Testis (tissue), 2 donors: ENCODE measurements at regions not wholly inside any gene's neighbourhood (a gene's known extent, or its start where the extent isn't known, plus 50 kb on each side); places are given as distances from the start of the nearest gene placed in this dataset.

ENCODE experiments used
- DNase-seq: peaks from one replicate; pipeline ENCODE4 v3.0.0-alpha.2; 2019
- H3K27ac ChIP-seq, 2 donors: fragments of 200-600 bp; sonication (generic); one replicate each; pipeline ENCODE4 v1.5.1; 2019
- H3K27me3 ChIP-seq: fragments of 200-600 bp; sonication (generic); one replicate; pipeline ENCODE4 v1.5.1; 2019
- H3K36me3 ChIP-seq: fragments of 200-600 bp; sonication (generic); one replicate; pipeline ENCODE4 v1.5.1; 2017; ENCODE audit warnings: low read depth; ENCODE audit errors: missing control alignments
- H3K4me1 ChIP-seq: fragments of 200-600 bp; sonication (generic); one replicate; pipeline ENCODE4 v1.5.1; 2019
- H3K4me3 ChIP-seq, 2 donors: fragments of 200-600 bp; sonication (generic); one replicate each; pipeline ENCODE4 v1.5.1; 2017 to 2019
- H3K9me3 ChIP-seq: fragments of 200-600 bp; sonication (generic); one replicate; pipeline ENCODE4 v1.5.1; 2017
- CTCF ChIP-seq, 3 experiments: fragments of 450-650 bp in 2 of 3; fragments of 200-600 bp in 1 of 3; sonication (generic) in 1 of 3; IDR thresholded peaks; one replicate each; pipeline ENCODE4 v1.5.1; 2016 to 2019; ENCODE audit warnings: antibody characterized with exemption in 3 of 3, mild to moderate bottlenecking in 2 of 3, moderate library complexity in 1 of 3
- POLR2A ChIP-seq: fragments of 450-650 bp; IDR thresholded peaks from one replicate; pipeline ENCODE4 v1.6.1; 2017; ENCODE audit warnings: antibody characterized with exemption, mild to moderate bottlenecking, moderate library complexity
- WGBS, 2 donors: methylation state at CpG; one replicate each; pipeline ENCODE4 v1.1.5; 2018; 5-methylcytosine and 5-hydroxymethylcytosine counted together
- intact Hi-C: fragments of 100-400 bp; cut with DNase I; formaldehyde crosslinking; loops from one replicate; pipeline ENCODE4 v1.15.1; 2023; ENCODE audit warnings: low total_unique reads

GRCh38 chr13:73497430-73497829 is 438.6 kb downstream of the KLF5 start:
- no peak for DNase-seq
- no peaks in the 10 kb centered on the region for H3K27me3 ChIP-seq
- intact Hi-C loops, result no loop called here
- no peaks in the 10 kb centered on the region for H3K4me1 ChIP-seq
- no peaks in the 10 kb centered on the region for H3K9me3 ChIP-seq
- H3K4me3 ChIP-seq, result no peak overlapping the region
- TF ChIP-seq POLR2A, result no peak
- no peak for TF ChIP-seq CTCF (IDR thresholded peaks at IDR 0.05)
- no peak overlapping the region for H3K27ac ChIP-seq
- WGBS, 2 donors, result 91 to 95% methylated on average over 5 of the region's 5 CpGs
- no peaks in the 10 kb centered on the region for H3K36me3 ChIP-seq

- WGBS, 2 donors, result 90 to 92% methylated on average over 3 of the region's 3 CpGs
- Histone ChIP-seq H3K9me3 (no peaks in the 10 kb centered on the region), H3K36me3 (no peaks in the 10 kb centered on the region), H3K4me3 (no peak overlapping the region), H3K27me3 (no peaks in the 10 kb centered on the region), H3K27ac (no peak overlapping the region), H3K4me1 (no peaks in the 10 kb centered on the region)
- intact Hi-C loops, result no loop called here
- no peak for DNase-seq
- TF ChIP-seq CTCF (IDR thresholded peaks at IDR 0.05), result no peak
- TF ChIP-seq POLR2A, result no peak
Observed at GRCh38 chr13:73496711-73497110, 437.9 kb downstream of the KLF5 start.

- Histone ChIP-seq H3K4me3 (no peak overlapping the region), H3K36me3 (no peaks in the 10 kb centered on the region), H3K9me3 (no peaks in the 10 kb centered on the region), H3K27ac (no peak overlapping the region), H3K27me3 (no peaks in the 10 kb centered on the region), H3K4me1 (no peaks in the 10 kb centered on the region)
- TF ChIP-seq POLR2A (no peak), CTCF (IDR thresholded peaks at IDR 0.05) (no peak)
- no peak for DNase-seq
- intact Hi-C loops, result no loop called here
- WGBS, 2 donors, result 53 to 55% methylated on average over 1 of the region's 1 CpG
Observed at GRCh38 chr13:73492811-73493210, 434.0 kb downstream of the KLF5 start.

GRCh38 chr13:73482556-73482955 is 423.8 kb downstream of the KLF5 start:
- Histone ChIP-seq H3K9me3 (no peaks in the 10 kb centered on the region), H3K36me3 (no peaks in the 10 kb centered on the region), H3K4me3 (no peak overlapping the region), H3K27me3 (no peaks in the 10 kb centered on the region), H3K27ac (no peak overlapping the region), H3K4me1 (no peaks in the 10 kb centered on the region)
- intact Hi-C loops, result no loop called here
- no peak for DNase-seq
- no peak for TF ChIP-seq POLR2A
- no peak for TF ChIP-seq CTCF (IDR thresholded peaks at IDR 0.05)
- WGBS, 2 donors, result 77 to 93% methylated on average over 1 of the region's 1 CpG

- no peak for TF ChIP-seq POLR2A
- TF ChIP-seq CTCF (IDR thresholded peaks at IDR 0.05), result no peak
- WGBS, 2 donors, result 90 to 93% methylated on average over 6 of the region's 6 CpGs
- no peaks in the 10 kb centered on the region for H3K27me3 ChIP-seq
- no peaks in the 10 kb centered on the region for H3K36me3 ChIP-seq
- no peaks in the 10 kb centered on the region for H3K9me3 ChIP-seq
- no peak for DNase-seq
- no peak overlapping the region for H3K4me3 ChIP-seq
- no peaks in the 10 kb centered on the region for H3K4me1 ChIP-seq
- no peak overlapping the region for H3K27ac ChIP-seq
- intact Hi-C loops, result no loop called here
Observed at GRCh38 chr13:73481886-73482445, 423.2 kb downstream of the KLF5 start.
